Left hindlimb (tissue), 1 donor: ENCODE measurements at regions not wholly inside any gene's neighbourhood (a gene's known extent, or its start where the extent isn't known, plus 50 kb on each side); places are given as distances from the start of the nearest gene placed in this dataset.

ENCODE experiments used
- DNase-seq: peaks from one replicate; pipeline ENCODE4 v3.0.0-alpha.2; 2018

DNA sequence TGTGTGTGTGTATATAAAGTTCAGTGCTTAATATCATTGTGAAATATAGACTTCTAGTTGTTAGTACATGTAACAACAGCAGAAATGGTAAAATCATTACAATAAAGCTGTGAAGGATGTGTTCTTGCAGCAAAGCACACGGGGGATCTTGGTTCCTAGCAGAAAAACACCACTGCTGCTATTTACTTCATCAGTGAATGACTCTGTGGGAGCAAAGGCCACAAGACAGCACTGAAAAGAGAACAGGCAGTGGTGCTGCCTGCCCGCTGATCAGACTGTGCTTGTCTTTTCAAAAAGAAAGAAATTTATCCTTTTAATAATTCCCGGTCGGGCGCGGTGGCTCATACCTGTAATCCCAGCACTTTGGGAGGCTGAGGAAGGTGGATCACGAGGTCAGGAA, 689.9 kb upstream of the CITED2 start:
- no peak for DNase-seq

- DNase-seq: no peak
Measured at GRCh38 chr6:140063021-140063399, 688.6 kb upstream of the CITED2 start.

- DNase-seq: no peak
Measured at GRCh38 chr6:140062043-140063020, 687.9 kb upstream of the CITED2 start.

GRCh38 chr6:140061110-140062042, 686.9 kb upstream of the CITED2 start:
- DNase-seq: no peak

DNA sequence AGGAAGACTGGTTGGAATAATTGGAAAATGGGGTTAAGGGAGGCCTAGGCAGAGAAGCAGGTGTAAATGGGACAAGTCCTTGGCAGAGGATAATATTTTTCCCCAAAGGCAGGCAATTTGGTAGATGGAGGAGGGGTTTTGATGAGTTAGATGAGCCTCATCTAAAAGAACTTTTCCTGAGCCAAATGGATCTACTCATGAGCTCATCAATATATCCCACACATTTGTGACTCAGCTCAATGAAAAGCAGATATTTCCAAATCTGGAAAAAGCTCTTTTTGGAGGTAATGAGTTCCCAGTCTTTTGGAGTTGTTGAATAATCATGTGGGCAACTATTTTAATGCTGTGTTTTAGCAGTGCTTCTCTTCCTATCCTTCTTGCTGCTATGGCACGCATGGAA, 685.5 kb upstream of the CITED2 start:
- DNase-seq: no peak

DNA sequence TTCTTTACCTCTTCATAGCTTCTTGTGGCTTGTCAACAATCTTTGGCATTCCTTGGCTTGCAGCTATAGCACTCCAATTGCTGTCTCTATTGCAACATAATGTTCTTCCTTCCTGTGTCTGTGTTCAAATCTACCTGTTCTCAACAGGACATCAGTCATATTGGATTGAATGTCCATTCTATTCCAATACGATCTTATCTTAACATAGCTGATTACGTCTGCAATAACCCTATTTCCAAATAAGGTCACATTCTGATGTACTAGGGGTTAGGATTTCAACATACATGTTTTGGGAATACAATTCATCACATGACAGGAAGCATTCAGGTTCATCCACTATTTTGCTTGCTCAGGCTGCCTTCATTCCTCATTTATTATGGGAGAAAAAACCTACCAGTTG, 684.4 kb upstream of the CITED2 start:
- DNase-seq: no peak

DNA sequence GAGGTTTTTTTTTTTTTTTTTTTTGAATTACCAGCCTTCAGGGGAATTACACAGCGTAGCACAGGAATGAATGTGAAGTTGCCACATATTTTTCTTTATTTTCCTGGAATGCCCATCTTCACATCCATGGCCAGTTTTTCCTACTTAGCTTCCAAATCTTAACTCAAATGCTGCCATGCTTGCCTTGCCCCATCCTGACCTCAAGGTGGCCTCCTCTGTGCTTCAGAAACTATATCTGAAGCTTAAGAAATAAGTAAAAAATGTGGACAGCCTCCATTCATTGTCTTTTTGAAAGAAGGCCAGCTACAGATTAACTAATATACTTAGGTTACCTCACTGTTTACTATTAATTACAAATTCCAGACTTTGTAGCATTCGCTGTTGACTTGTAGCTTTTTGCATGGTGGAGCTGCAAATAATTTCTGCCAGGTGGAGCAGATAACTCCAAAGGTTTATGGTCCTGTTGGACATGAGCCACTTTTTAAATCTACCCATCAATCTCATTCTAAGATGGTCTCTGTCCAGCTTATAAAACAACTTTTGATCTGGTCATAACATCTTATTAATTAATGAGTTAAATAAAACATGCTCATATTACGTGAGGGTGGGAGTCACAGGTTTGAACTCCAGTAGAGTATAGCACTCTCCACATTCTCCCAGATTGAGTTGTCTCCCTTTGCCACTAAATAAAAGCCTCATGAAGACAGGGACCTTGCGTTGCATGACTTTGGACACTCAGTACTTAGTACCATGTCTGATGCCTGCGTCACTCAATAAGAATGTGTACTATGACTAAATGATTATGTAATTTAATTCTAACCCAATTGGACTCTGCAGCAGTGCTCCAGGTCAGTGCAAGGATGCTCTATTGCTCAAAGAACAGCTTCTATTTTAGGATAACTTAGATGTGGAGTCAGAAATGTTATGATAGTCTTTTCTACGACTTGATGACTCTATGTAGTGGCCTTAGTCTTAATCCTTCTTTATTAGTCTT, 678.6 kb upstream of the CITED2 start:
- DNase-seq: no peak

DNA sequence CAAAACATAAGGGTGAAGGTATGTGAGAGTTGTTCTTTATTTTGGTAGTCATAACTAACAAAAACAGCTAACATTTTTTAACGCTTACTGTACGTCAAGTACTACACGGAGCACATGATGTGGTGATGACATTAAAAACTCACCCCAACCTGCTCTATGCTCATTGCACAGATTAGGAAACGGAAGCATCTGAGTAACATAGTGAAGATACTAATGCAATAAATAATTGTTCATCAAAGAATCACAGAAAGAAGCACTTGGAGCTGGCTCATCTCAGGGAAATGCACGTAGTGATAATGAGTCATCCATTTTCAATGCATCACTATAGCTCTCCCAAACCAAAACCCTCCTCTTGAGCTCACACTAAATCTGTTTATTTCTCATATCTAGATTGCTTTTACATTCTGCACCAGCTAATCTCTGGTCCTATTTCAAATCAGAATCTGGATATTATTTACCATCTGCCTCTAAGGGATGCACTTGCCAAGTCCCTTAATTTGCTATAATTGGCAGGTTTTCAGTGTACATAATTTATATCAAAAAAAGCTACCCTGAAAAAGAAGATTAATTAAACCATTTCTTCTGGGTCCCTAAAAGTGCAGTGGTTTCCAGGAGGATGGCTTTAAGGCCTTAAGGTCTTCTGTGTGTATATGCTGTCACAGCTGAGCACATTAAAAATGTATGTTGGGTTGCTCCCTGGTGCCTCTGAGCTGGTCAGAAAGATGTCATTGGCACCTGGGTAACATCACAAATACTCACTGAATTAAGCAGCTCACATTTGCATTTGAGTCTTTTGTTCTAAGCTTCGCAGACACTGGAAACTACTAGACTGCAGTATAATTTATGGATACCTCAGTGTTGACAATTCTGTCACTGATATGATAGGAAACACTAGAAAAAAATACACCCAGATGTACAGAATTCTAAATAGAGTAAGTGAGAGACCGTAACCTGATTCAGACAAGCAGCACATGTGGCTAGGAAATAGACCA, 677.4 kb upstream of the CITED2 start:
- no peak for DNase-seq

DNA sequence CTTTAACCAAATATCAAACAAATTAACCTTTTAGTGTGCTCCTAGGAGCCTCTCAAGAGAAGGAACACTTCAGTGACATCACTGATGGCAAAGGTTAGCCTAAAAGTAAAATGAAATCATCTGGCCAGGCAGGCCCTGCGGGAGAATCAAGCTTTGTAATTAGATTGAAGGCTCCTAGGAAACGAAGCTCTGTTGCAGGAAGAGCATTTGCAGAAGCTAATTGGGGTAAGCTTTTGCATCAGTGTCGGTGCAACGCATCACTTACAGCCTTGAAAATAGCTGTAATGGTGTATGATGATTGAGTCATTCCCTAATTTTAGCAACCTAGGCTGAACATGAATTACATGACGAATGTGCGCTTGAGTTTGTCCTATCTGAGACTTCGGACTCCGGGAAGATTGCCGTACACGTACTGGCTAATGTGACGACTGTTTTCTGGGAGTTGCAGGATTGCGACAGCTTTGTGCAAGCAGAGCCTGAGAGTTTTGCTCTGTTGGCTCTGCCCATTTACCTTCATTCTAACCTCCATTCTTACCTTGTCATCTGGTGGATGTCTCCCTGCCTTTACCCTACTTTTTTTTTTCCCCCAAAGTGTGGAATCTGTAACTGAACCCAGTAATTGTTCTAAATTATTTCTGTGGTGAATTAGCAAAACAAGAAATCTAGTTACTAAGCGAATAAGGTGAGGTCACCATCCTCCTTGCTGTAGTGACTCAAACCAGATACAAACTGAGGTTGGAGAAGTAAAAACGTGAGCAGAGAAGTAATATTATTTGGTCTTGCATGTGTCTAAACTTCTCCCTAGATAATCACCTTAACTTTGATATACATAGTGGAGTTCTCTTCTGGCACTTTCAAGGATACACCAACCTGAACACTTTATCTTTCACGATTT, 675.9 kb upstream of the CITED2 start:
- no peak for DNase-seq

DNA sequence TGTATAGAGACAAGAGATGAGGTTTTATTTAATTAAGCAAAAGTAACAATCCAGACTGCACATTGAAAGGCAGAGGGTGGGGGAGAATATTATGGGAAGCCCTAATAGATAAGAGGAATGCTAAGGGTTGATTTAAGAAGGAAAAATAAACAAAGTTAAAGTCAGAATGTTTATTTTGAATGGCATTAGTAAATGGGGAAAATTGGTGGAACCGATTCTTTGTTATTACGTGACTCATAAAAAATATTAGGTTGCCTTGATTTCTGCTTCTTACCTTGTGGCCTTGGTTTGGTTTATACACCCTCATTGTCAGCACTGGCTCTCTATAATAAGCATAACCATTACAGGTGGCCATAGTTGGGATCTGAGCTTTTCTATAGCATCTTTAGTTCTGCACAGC, 674.8 kb upstream of the CITED2 start:
- DNase-seq: no peak

DNA sequence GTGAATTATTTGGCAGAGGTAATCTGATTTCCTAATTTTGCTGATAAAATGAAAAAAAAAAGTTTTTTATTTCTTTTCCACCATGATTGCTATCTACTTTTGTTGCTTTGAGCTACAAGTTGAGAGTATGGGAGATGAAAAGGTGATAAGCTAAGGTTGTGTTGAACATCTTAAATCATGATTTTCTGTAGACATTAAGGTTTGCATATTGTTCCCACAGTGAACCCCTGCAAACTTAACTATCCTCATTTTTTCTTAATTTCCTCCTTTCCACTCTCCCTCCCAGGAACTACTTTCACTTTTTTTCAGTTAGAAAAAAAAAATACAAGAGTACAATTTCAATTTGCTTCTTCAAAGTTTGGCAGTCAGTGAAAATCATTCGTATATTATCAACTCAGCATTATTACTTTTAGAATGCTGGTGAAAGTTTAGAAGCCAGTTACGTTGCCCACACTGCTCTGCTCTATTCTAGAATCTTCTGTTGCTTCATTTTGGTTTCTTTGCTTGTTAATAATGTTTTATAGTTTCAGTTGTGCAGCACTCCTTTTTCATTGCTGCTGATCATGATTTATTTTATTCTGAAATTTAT, 673.8 kb upstream of the CITED2 start:
- DNase-seq: no peak

DNA sequence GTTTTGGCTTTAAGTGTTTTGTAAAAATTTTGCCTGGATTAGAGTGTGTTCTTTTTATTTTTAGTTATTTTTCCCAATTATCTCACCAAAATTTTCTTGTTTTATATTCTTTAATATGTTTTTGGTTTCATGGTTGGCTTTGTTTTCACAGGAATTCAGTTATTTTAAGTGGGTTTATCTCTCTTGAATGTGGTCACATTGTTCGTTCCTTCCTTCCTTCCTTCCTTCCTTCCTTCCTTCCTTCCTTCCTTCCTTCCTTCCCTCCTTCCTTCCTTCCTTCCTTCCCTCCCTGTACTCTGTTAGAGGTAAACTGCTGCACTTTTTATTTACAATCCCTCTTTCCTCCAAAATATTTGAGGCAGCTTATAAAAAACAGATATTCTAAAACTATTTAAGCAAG, 672.9 kb upstream of the CITED2 start:
- DNase-seq: no peak

DNA sequence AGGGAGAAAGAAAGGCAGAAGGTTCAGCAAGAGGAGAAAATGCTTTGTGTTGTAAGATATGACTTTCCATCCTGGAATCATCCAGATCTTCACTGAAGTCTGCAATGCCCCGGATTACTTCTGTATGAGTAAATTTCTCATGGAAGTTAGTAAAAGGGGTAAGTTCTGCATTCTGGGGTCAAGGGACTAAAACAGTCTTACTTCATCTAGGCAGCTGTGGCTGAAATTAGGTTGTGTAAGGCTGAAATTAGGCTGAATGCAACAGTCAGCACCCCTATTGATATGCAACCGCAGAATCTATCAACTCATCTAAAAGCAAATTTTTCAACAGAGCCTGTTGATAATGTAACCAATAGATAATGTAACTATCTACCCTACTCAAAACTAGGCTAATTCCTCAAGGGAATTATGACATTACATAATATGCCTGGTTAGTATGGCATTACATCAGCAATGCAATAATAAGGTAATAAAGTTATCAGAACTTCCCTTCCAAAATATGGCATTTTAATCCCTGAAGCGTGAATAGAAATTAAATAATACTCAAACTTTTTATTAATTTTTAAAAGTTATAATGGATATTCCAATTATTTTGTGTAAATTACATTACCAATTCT, 671.7 kb upstream of the CITED2 start:
- no peak for DNase-seq

- no peak for DNase-seq
Measured at GRCh38 chr6:140045116-140045515, 670.7 kb upstream of the CITED2 start.

GRCh38 chr6:140044626-140045025, 670.2 kb upstream of the CITED2 start:
- DNase-seq: no peak

GRCh38 chr6:140043762-140044378, 669.4 kb upstream of the CITED2 start:
- DNase-seq: no peak

GRCh38 chr6:140043357-140043756, 668.9 kb upstream of the CITED2 start:
- no peak for DNase-seq

DNA sequence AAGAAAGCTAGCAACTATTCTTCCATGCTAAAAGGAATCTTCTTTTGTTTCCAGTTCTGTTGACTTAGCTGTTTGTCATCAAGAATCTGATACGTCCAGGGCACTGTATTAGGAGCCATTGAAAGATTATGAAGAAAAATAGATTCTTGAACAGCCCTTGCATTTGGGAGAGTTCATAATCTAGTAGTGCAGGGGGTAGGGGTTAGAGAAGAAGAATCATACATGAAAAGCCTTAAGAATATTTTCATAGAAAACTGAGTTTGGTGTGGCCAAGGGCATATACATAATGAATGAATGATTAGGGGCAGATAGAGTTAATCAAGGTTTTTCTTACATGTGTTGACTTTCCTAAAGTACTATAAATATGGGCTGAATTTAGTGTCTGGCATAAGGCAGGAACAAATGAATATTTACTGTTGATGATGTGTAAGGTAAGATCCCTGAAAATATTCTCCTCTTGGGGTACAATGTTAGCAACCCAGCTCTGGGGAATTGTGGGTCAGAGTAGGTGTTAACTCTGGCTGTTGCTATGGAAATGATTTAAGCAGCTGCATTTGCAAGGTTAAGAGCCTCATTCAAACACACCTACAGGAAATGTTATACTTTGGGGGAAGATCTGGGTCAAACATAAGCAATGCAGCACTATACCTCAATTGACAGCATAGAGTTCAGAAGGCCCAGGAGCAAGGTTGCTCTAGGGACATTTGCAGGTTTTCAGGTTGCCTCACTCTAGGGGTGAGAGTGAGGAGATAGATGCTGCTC, 667.3 kb upstream of the CITED2 start:
- DNase-seq: no peak
